ENCODE measurements at regions not wholly inside any gene's neighbourhood (a gene's known extent, or its start where the extent isn't known, plus 50 kb on each side); places are given as distances from the start of the nearest gene placed in this dataset.
"Not testable (repeated sequence)": the region's sequence is repeated elsewhere in the genome, so short reads cannot be mapped to it uniquely, and the experiment has no call there.

- Histone ChIP-seq H3K4me3 (ENCODE audit: low read length) (no peak overlapping the region), H3K9ac (ENCODE audit: low read length) (no peak overlapping the region), H3K4me1 (ENCODE audit: control insufficient read depth, low read depth, low read length) (peaks cover 18% of the 10 kb centered on the region), H3K27ac (ENCODE audit: low read length) (no peak overlapping the region), H3K9me3 (ENCODE audit: control insufficient read depth, low read depth, low read length) (no peaks in the 10 kb centered on the region), H3K27me3 (ENCODE audit: control insufficient read depth, insufficient read depth, low read length) (no peaks in the 10 kb centered on the region), H3K36me3 (ENCODE audit: control insufficient read depth, low read depth, low read length) (no peaks in the 10 kb centered on the region)
These were observed 92.4 kb upstream of the COPS8 start for GRCh38 chr2:236993286-236993685.

GRCh38 chr2:236994361-236994760 lies 91.3 kb upstream of the COPS8 start:
- no peak overlapping the region for H3K4me3 ChIP-seq (ENCODE audit: low read length)
- H3K27ac ChIP-seq (ENCODE audit: low read length), result no peak overlapping the region
- H3K9ac ChIP-seq (ENCODE audit: low read length), result no peak overlapping the region
- no peaks in the 10 kb centered on the region for H3K9me3 ChIP-seq (ENCODE audit: control insufficient read depth, low read depth, low read length)
- H3K4me1 ChIP-seq (ENCODE audit: control insufficient read depth, low read depth, low read length), result peaks cover 26% of the 10 kb centered on the region
- H3K27me3 ChIP-seq (ENCODE audit: control insufficient read depth, insufficient read depth, low read length), result no peaks in the 10 kb centered on the region
- H3K36me3 ChIP-seq (ENCODE audit: control insufficient read depth, low read depth, low read length), result no peaks in the 10 kb centered on the region

- Histone ChIP-seq H3K36me3 (ENCODE audit: control insufficient read depth, low read depth, low read length) (no peaks in the 10 kb centered on the region), H3K9me3 (ENCODE audit: control insufficient read depth, low read depth, low read length) (peaks cover 4% of the 10 kb centered on the region), H3K4me1 (ENCODE audit: control insufficient read depth, low read depth, low read length) (peaks cover 28% of the 10 kb centered on the region), H3K27ac (ENCODE audit: low read length) (no peak overlapping the region), H3K9ac (ENCODE audit: low read length) (no peak overlapping the region), H3K4me3 (ENCODE audit: low read length) (no peak overlapping the region), H3K27me3 (ENCODE audit: control insufficient read depth, insufficient read depth, low read length) (no peaks in the 10 kb centered on the region)
These were observed 88.5 kb upstream of the COPS8 start for GRCh38 chr2:236997069-236997715.

GRCh38 chr2:236998236-236998635 lies 87.5 kb upstream of the COPS8 start:
- Histone ChIP-seq H3K4me1 (ENCODE audit: control insufficient read depth, low read depth, low read length) (peaks cover 28% of the 10 kb centered on the region), H3K36me3 (ENCODE audit: control insufficient read depth, low read depth, low read length) (no peaks in the 10 kb centered on the region), H3K9me3 (ENCODE audit: control insufficient read depth, low read depth, low read length) (peaks cover 4% of the 10 kb centered on the region), H3K27me3 (ENCODE audit: control insufficient read depth, insufficient read depth, low read length) (no peaks in the 10 kb centered on the region), H3K9ac (ENCODE audit: low read length) (no peak overlapping the region), H3K27ac (ENCODE audit: low read length) (no peak overlapping the region), H3K4me3 (ENCODE audit: low read length) (no peak overlapping the region)

GRCh38 chr2:236998758-236999157 lies 86.9 kb upstream of the COPS8 start:
- Histone ChIP-seq H3K36me3 (ENCODE audit: control insufficient read depth, low read depth, low read length) (no peaks in the 10 kb centered on the region), H3K9ac (ENCODE audit: low read length) (no peak overlapping the region), H3K4me3 (ENCODE audit: low read length) (no peak overlapping the region), H3K27me3 (ENCODE audit: control insufficient read depth, insufficient read depth, low read length) (no peaks in the 10 kb centered on the region), H3K4me1 (ENCODE audit: control insufficient read depth, low read depth, low read length) (peaks cover 28% of the 10 kb centered on the region), H3K9me3 (ENCODE audit: control insufficient read depth, low read depth, low read length) (peaks cover 4% of the 10 kb centered on the region), H3K27ac (ENCODE audit: low read length) (no peak overlapping the region)

- Histone ChIP-seq H3K36me3 (ENCODE audit: control insufficient read depth, low read depth, low read length) (no peaks in the 10 kb centered on the region), H3K27ac (ENCODE audit: low read length) (no peak overlapping the region), H3K27me3 (ENCODE audit: control insufficient read depth, insufficient read depth, low read length) (no peaks in the 10 kb centered on the region), H3K9me3 (ENCODE audit: control insufficient read depth, low read depth, low read length) (peaks cover 4% of the 10 kb centered on the region), H3K9ac (ENCODE audit: low read length) (no peak overlapping the region), H3K4me1 (ENCODE audit: control insufficient read depth, low read depth, low read length) (peaks cover 21% of the 10 kb centered on the region), H3K4me3 (ENCODE audit: low read length) (no peak overlapping the region)
These were observed 85.2 kb upstream of the COPS8 start for GRCh38 chr2:237000481-237000880.

- not testable (repeated sequence) for H3K9ac ChIP-seq (ENCODE audit: low read length); H3K4me1 ChIP-seq (ENCODE audit: control insufficient read depth, low read depth, low read length); H3K4me3 ChIP-seq (ENCODE audit: low read length); H3K36me3 ChIP-seq (ENCODE audit: control insufficient read depth, low read depth, low read length); H3K27ac ChIP-seq (ENCODE audit: low read length); H3K9me3 ChIP-seq (ENCODE audit: control insufficient read depth, low read depth, low read length); H3K27me3 ChIP-seq (ENCODE audit: control insufficient read depth, insufficient read depth, low read length)
These were observed 80.3 kb upstream of the COPS8 start for GRCh38 chr2:237005341-237005740.

- H3K27me3 ChIP-seq (ENCODE audit: control insufficient read depth, insufficient read depth, low read length), result no peaks in the 10 kb centered on the region
- no peak overlapping the region for H3K9ac ChIP-seq (ENCODE audit: low read length)
- no peaks in the 10 kb centered on the region for H3K9me3 ChIP-seq (ENCODE audit: control insufficient read depth, low read depth, low read length)
These were observed 74.4 kb upstream of the COPS8 start for GRCh38 chr2:237011206-237011795.

GRCh38 chr2:237012004-237012403 lies 73.7 kb upstream of the COPS8 start:
- H3K4me3 ChIP-seq (ENCODE audit: low read length), result no peak overlapping the region
- no peak overlapping the region for H3K27ac ChIP-seq (ENCODE audit: low read length)
- no peaks in the 10 kb centered on the region for H3K27me3 ChIP-seq (ENCODE audit: control insufficient read depth, insufficient read depth, low read length)
- no peaks in the 10 kb centered on the region for H3K9me3 ChIP-seq (ENCODE audit: control insufficient read depth, low read depth, low read length)
- H3K4me1 ChIP-seq (ENCODE audit: control insufficient read depth, low read depth, low read length), result no peaks in the 10 kb centered on the region
- no peak overlapping the region for H3K9ac ChIP-seq (ENCODE audit: low read length)
- no peaks in the 10 kb centered on the region for H3K36me3 ChIP-seq (ENCODE audit: control insufficient read depth, low read depth, low read length)

More at GRCh38 chr2:237011206-237011795, 74.4 kb upstream of the COPS8 start:
- H3K4me3 ChIP-seq (ENCODE audit: low read length), result no peak overlapping the region
- no peaks in the 10 kb centered on the region for H3K4me1 ChIP-seq (ENCODE audit: control insufficient read depth, low read depth, low read length)
- H3K36me3 ChIP-seq (ENCODE audit: control insufficient read depth, low read depth, low read length), result no peaks in the 10 kb centered on the region
- H3K27ac ChIP-seq (ENCODE audit: low read length), result no peak overlapping the region

GRCh38 chr2:237012577-237013267 lies 73.0 kb upstream of the COPS8 start:
- Histone ChIP-seq H3K4me1 (ENCODE audit: control insufficient read depth, low read depth, low read length) (no peaks in the 10 kb centered on the region), H3K9ac (ENCODE audit: low read length) (no peak overlapping the region), H3K36me3 (ENCODE audit: control insufficient read depth, low read depth, low read length) (no peaks in the 10 kb centered on the region), H3K9me3 (ENCODE audit: control insufficient read depth, low read depth, low read length) (no peaks in the 10 kb centered on the region), H3K27ac (ENCODE audit: low read length) (no peak overlapping the region), H3K4me3 (ENCODE audit: low read length) (no peak overlapping the region), H3K27me3 (ENCODE audit: control insufficient read depth, insufficient read depth, low read length) (no peaks in the 10 kb centered on the region)

- Histone ChIP-seq H3K9ac (ENCODE audit: low read length) (no peak overlapping the region), H3K27me3 (ENCODE audit: control insufficient read depth, insufficient read depth, low read length) (no peaks in the 10 kb centered on the region), H3K4me3 (ENCODE audit: low read length) (no peak overlapping the region), H3K27ac (ENCODE audit: low read length) (no peak overlapping the region), H3K36me3 (ENCODE audit: control insufficient read depth, low read depth, low read length) (no peaks in the 10 kb centered on the region), H3K9me3 (ENCODE audit: control insufficient read depth, low read depth, low read length) (no peaks in the 10 kb centered on the region), H3K4me1 (ENCODE audit: control insufficient read depth, low read depth, low read length) (no peaks in the 10 kb centered on the region)
These were observed 69.4 kb upstream of the COPS8 start for GRCh38 chr2:237016121-237016915.
